COR-L47 (cell line): ENCODE measurements at regions not wholly inside any gene's neighbourhood (a gene's known extent, or its start where the extent isn't known, plus 50 kb on each side); places are given as distances from the start of the nearest gene placed in this dataset.
"Not testable (repeated sequence)": the region's sequence is repeated elsewhere in the genome, so short reads cannot be mapped to it uniquely, and the experiment has no call there.

Source experiments
- DNase-seq: peaks from one replicate; lab custom pipeline; 2025; lab: John Stamatoyannopoulos, UW

DNA sequence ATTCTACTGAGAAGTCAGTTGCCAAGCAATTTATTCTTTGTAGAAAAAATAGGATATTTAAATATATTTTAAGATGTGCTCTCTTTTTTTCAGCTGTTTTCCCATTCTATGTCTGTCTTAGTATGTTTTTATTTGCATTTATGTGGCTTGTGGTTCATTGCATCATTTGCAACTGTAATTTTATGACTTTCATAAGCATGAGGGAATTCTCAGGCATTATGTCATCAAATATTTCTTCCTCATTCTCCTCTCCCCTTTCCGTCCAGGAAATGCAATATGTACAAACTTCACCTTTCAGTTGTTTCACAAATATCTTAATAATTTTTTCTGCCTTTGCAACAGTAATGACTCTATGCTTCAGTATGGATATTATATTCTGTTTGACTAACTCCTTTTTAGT lies 560.2 kb upstream of the LRATD1 start:
- DNase-seq: no peak

DNA sequence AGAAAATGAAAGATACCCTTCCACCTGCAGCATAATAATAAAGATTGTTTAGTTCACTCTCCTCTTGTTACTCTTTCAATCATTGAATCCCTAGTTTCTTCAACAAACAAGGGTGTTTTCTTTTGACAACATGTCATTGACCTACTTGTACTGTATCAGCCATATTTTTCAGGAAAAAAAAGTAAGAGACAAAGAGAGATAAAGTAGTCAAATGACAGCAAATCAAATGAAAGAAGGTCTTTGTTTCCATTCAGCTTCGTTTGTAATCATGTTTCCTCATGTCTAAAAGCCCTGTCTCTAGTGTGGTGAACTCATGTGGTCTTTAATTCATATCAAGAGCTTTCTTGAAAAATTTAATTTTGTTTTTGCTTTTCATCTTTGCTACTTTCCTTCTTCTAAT lies 557.8 kb upstream of the LRATD1 start:
- DNase-seq: no peak

DNA sequence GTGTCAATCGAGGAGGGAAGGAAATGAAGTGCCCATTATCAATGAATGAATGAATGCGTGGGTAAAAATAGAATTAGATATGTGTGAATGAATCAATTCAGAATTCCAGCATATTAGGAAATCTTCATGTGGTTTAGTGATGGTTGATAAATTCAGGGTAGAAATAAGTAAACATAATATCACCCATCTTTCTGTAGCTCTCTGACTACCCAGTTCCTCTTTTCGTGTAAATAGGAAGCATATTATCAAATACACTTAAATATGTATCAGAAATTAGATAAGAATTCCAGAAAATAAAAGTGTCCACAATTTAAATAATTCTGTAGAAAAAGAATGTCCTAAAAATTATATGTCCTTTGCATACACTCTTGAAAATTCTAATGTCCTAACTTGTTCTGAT lies 552.9 kb upstream of the LRATD1 start:
- DNase-seq: no peak

GRCh38 chr2:14081521-14081920 lies 551.0 kb upstream of the LRATD1 start:
- DNase-seq: no peak

- DNase-seq: no peak
These were observed 549.9 kb upstream of the LRATD1 start for GRCh38 chr2:14082640-14083039.

- DNase-seq: peak; percentile 36
These were observed 537.9 kb upstream of the LRATD1 start for GRCh38 chr2:14094592-14094991.

DNA sequence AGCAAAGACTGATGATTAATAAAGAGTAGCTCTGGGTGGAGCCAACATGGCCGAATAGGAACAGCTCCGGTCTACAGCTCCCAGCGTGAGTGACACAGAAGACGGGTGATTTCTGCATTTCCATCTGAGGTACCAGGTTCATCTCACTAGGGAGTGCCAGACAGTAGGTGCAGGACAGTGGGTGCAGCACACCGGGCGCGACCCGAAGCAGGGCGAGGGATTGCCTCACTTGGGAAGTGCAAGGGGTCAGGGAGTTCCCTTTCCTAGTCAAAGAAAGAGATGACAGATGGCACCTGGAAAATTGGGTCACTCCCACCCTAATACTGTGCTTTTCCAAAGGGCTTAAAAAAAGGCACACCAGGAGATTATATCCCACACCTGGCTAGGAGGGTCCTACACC lies 533.4 kb upstream of the LRATD1 start:
- not testable (repeated sequence) for DNase-seq

- no peak for DNase-seq
These were observed 518.2 kb upstream of the LRATD1 start for GRCh38 chr2:14114275-14114674.

DNA sequence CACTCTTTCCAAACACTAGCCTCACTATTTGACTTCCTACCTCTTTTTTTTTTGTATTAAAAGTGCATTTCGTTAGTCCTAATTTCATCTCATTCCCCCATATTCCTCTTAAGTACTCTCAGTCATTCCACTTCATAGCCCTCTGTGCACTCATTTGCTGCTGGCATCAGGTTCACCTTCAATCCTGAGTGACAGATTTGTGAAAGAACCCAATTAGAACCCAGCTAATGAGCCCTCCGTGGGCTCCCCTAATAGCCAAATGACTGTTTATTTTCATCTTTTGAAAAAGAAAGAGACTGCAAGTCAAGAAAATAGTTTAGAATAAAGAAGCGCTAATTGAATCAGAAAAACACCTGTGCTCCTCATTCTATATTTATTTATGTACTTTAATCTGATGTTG lies 512.1 kb upstream of the LRATD1 start:
- DNase-seq: no peak

- no peak for DNase-seq
These were observed 508.9 kb upstream of the LRATD1 start for GRCh38 chr2:14123436-14124103.

DNA sequence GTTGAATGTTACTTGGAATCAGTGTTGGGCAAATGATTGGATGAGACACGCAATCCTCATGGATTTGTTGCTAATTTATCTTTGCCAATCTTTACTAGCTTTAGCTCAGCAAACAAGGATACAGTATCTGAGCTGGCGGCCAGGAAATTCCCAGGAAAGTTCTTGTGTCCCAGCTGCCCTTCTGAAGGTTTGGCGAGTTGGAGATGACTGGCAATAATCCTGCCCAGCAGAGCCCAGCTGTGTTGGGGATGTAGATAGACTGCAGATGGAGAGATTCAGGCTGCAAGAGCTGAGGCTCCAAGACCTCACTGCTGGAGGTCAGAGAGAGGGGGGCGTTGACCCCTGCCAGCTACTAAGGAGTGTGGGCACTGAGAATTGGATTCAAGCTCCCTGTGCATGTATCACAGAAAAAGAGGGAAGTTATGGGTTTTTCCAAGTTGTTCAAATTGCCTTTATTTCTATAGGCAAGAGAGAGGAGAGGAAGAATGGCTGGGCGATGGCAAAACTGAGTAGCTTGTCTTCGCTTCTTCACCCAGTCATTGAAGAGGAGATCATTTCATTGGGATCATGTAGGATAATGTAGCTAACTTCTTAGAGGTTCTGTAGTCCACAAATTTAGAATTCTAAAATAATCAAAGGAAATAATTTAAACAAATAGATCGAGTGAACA lies 506.8 kb upstream of the LRATD1 start:
- DNase-seq: no peak

GRCh38 chr2:14126846-14127245 lies 505.7 kb upstream of the LRATD1 start:
- no peak for DNase-seq

GRCh38 chr2:14127765-14128164 lies 504.8 kb upstream of the LRATD1 start:
- DNase-seq: no peak

DNA sequence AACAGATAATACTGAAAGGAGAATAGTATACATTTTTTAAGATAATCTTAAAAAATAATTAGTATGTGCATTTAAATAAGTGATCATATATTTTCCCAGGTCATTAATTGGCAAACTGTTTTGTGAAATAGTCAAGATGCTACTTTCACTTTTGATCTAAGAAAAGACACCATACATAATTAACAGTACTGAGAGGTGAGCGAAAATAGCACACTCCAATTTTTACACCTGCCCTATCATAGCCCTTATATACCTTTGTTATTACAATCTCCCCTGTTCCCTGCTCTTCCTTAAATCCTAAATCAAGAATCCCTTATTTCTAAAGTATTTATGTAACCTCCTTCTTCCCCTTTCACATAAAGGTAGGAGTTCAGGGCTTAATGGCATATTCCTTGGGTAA lies 500.1 kb upstream of the LRATD1 start:
- no peak for DNase-seq

GRCh38 chr2:14134771-14135170 lies 497.7 kb upstream of the LRATD1 start:
- no peak for DNase-seq

DNA sequence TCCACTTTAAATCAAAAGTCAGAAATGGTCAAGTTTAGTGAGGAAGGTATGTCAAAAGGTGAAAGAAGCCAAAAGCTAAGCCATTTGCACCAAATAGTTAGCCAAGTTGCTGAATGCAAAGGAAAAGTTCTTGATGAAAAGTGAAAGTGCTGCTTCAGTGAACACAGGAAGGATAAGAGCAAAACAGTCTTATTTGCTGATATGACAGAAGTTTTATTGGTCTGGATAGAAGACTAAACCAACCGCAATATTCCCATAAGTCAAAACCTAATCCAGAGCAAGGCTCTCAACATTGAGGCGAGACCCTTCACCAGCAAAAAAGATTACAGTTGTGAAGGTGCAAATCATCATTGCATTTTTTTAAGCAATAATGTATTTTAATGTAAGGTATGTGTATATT lies 496.5 kb upstream of the LRATD1 start:
- no peak for DNase-seq

DNA sequence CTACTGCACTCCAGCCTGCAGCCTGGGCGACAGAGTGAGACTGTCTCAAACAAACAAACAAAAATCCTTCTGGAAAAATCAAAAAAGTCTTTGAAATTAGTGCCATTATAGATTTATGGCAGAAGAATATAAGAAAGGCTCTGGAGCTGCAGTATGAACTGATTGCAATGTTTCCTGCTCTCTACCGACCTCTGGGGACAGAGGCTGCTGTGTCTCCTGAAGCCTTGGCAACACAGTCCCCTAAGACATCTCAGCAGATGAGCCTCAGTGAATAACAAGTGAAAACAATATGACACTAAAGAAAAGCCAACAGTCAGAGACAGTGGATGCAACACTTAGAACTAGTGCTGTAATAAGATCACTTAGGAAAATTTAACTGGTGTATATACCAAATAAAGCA lies 494.9 kb upstream of the LRATD1 start:
- no peak for DNase-seq

DNA sequence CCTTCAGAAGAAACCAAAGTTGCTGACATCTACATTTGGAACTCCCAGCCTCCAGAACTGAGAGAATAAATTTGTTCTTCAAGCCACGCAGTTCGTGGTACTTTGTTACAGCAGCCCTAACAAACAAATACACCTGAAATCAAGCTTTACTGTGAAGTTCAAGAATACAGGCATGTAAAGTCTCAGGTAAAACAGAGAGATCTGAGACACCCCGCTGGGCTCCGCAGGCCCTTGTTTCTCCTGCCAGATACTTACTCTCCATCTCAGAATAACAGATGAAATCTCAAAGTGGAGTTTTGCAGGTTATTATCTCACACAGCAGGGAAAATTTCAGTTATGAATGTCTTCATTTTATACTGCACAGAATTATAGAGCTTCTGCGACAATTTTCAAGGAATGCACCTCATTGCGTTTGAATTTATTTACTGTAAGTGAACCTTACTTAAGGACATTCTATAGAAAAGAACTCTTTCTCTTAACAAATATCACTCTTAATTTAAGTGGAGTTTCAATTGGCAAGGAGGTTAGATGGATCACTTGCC lies 492.4 kb upstream of the LRATD1 start:
- no peak for DNase-seq

DNA sequence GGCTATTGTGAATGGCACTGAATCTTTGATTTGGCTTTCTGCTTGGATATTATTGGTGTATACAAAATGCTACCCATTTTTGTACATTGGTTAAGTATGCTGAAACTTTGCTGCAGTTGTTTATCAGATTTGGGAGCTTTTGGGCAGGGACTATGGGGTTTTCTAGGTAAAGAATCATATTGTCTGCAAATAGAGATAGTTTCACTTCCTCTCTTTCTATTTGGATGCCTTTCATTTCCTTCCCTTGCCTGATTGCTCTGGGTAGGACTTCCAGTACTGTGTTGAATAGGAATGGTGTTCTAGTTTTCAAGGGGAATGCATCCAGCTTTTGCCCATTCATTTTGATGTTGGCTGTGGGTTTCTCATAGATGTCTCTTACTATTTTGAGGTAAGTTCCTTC lies 489.1 kb upstream of the LRATD1 start:
- DNase-seq: no peak

GRCh38 chr2:14148216-14148615 lies 484.3 kb upstream of the LRATD1 start:
- DNase-seq: peak; percentile 5

- no peak for DNase-seq
These were observed 474.7 kb upstream of the LRATD1 start for GRCh38 chr2:14157816-14158215.

GRCh38 chr2:14180333-14180732 lies 452.2 kb upstream of the LRATD1 start:
- DNase-seq: no peak

DNA sequence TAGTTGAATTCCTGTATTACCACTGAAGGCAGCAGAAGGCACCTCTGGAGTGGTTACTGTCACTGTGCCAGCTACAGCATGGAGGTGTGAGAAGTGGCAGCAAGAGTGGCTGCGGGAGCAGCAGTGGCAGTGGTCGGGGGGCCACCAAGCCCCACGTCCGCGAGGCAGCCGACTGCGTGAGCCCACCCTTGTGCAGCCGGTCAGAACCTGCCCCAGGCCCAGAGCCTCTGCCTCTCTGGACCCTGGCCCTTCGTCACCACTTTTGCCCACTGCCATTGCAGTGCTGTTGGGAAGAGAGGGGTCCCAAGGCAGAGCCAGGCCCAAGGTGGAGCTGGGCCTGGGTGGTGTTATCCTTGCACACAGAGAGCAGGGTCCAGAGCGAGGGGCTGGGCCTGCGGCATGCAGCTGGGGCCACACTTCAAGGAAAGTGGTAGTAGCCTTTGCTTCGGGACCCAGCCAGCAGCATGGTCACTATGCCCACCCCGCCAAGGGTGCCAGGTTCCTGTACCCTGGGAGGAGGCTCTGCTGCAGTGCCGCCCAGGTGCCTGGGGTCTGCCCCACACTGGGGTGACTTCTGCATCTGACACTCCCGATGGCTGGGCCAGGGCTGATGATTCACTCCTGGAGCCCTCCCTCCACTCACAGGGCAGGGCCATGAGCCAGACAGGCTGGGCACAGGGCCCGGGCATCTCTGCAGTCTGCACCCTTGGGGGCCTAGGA lies 450.1 kb upstream of the LRATD1 start:
- no peak for DNase-seq
